ENCODE measurements at regions not wholly inside any gene's neighbourhood (a gene's known extent, or its start where the extent isn't known, plus 50 kb on each side); places are given as distances from the start of the nearest gene placed in this dataset.

DNA sequence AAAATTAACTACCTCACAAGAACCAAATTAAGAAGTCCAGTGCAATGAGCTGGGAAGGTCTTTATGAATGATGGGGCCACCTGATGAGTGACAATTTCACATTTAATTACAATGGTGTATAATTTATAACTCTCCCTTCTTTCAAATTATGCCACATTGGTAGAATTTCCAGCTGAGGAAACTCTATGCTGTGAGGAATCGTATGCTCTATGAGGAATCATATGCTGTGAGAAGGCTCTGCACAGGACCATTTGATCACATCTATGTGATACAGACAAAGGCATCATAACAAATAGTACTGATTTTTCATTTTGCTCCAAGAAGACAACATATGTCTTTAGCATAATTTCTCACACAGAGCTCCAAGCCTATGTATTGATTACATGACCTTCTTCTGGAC, 69.3 kb downstream of the PDHA2 start:
- TF ChIP-seq POLR2A (IDR thresholded peaks at IDR 0.05; ENCODE audit: low read depth, low read length) (no peak), MEF2A (IDR thresholded peaks at IDR 0.05; ENCODE audit: insufficient read depth, low read depth, low read length) (no peak)
- TF ChIP-seq, protein P1, sequence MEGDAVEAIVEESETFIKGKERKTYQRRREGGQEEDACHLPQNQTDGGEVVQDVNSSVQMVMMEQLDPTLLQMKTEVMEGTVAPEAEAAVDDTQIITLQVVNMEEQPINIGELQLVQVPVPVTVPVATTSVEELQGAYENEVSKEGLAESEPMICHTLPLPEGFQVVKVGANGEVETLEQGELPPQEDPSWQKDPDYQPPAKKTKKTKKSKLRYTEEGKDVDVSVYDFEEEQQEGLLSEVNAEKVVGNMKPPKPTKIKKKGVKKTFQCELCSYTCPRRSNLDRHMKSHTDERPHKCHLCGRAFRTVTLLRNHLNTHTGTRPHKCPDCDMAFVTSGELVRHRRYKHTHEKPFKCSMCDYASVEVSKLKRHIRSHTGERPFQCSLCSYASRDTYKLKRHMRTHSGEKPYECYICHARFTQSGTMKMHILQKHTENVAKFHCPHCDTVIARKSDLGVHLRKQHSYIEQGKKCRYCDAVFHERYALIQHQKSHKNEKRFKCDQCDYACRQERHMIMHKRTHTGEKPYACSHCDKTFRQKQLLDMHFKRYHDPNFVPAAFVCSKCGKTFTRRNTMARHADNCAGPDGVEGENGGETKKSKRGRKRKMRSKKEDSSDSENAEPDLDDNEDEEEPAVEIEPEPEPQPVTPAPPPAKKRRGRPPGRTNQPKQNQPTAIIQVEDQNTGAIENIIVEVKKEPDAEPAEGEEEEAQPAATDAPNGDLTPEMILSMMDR (IDR thresholded peaks at IDR 0.05 in 2 of 3, conservative IDR thresholded peaks at IDR 0.05 in 1 of 3; ENCODE audit: control insufficient read depth in 2 of 3, extremely low read depth in 1 of 3, insufficient read depth in 1 of 3, low read depth in 3 of 3, low read length in 3 of 3): no peak
- TF ChIP-seq, protein P2, sequence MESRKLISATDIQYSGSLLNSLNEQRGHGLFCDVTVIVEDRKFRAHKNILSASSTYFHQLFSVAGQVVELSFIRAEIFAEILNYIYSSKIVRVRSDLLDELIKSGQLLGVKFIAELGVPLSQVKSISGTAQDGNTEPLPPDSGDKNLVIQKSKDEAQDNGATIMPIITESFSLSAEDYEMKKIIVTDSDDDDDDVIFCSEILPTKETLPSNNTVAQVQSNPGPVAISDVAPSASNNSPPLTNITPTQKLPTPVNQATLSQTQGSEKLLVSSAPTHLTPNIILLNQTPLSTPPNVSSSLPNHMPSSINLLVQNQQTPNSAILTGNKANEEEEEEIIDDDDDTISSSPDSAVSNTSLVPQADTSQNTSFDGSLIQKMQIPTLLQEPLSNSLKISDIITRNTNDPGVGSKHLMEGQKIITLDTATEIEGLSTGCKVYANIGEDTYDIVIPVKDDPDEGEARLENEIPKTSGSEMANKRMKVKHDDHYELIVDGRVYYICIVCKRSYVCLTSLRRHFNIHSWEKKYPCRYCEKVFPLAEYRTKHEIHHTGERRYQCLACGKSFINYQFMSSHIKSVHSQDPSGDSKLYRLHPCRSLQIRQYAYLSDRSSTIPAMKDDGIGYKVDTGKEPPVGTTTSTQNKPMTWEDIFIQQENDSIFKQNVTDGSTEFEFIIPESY (IDR thresholded peaks at IDR 0.05): no peak

Measured in GM12878 (cell line).